C4-2B (cell line): ENCODE measurements at regions not wholly inside any gene's neighbourhood (a gene's known extent, or its start where the extent isn't known, plus 50 kb on each side); places are given as distances from the start of the nearest gene placed in this dataset.

Experiments
- H3K27ac ChIP-seq: fragments of 450-650 bp; 2 replicates; pipeline ENCODE4 v1.5.1; 2017
- CTCF ChIP-seq: fragments of 450-650 bp; conservative IDR thresholded peaks from 2 replicates; pipeline ENCODE4 v1.5.1; 2017; ENCODE audit warnings: mild to moderate bottlenecking
- ZFX ChIP-seq: fragments of 450-650 bp; IDR thresholded peaks from 2 replicates; pipeline ENCODE4 v1.6.1; 2017

- TF ChIP-seq CTCF: no peak
- TF ChIP-seq ZFX: no peak
- no peak overlapping the region for H3K27ac ChIP-seq
These were observed 302.2 kb upstream of the ZMIZ1 start for GRCh38 chr10:78766603-78767002.

- no peak overlapping the region for H3K27ac ChIP-seq
- TF ChIP-seq CTCF: no peak
- no peak for TF ChIP-seq ZFX
These were observed 300.5 kb upstream of the ZMIZ1 start for GRCh38 chr10:78768041-78768835.

GRCh38 chr10:78768876-78769275 lies 299.9 kb upstream of the ZMIZ1 start:
- H3K27ac ChIP-seq: no peak overlapping the region
- TF ChIP-seq CTCF (no peak), ZFX (no peak)

- TF ChIP-seq CTCF: no peak
- H3K27ac ChIP-seq: no peak overlapping the region
These were observed 299.2 kb upstream of the ZMIZ1 start for GRCh38 chr10:78769526-78769925.

GRCh38 chr10:78770167-78771090 lies 298.3 kb upstream of the ZMIZ1 start:
- no peak overlapping the region for H3K27ac ChIP-seq
- TF ChIP-seq CTCF (no peak), ZFX (no peak)

GRCh38 chr10:78771260-78771659 lies 297.5 kb upstream of the ZMIZ1 start:
- no peak for TF ChIP-seq CTCF
- TF ChIP-seq ZFX: no peak

More at GRCh38 chr10:78771260-78771659, 297.5 kb upstream of the ZMIZ1 start:
- no peak overlapping the region for H3K27ac ChIP-seq
